Lower lobe of right lung (tissue), 2 donors: ENCODE measurements at regions not wholly inside any gene's neighbourhood (a gene's known extent, or its start where the extent isn't known, plus 50 kb on each side); places are given as distances from the start of the nearest gene placed in this dataset.

Experiments used
- ATAC-seq, 2 donors: fragments of 200-7000 bp; cut with Tn5 transposase; one replicate each; pipeline ENCODE4 v1.9.1; 2020 to 2022; ENCODE audit warnings: mild to moderate bottlenecking in 2 of 2, moderate library complexity in 2 of 2
- DNase-seq: peaks from one replicate; pipeline ENCODE4 v3.0.0-alpha.2; 2020
- H3K27ac ChIP-seq: fragments of 200-600 bp; one replicate; pipeline ENCODE4 v1.8.0; 2022
- H3K27me3 ChIP-seq: fragments of 200-600 bp; one replicate; pipeline ENCODE4 v1.8.0; 2022; ENCODE audit warnings: low read depth
- H3K36me3 ChIP-seq: fragments of 200-600 bp; one replicate; pipeline ENCODE4 v1.8.0; 2022; ENCODE audit warnings: mild to moderate bottlenecking
- H3K4me1 ChIP-seq: fragments of 200-600 bp; one replicate; pipeline ENCODE4 v1.8.0; 2022
- H3K4me3 ChIP-seq: fragments of 200-600 bp; one replicate; pipeline ENCODE4 v1.8.0; 2022; ENCODE audit warnings: mild to moderate bottlenecking
- H3K9me3 ChIP-seq: fragments of 200-600 bp; one replicate; pipeline ENCODE4 v1.8.0; 2022
- intact Hi-C: fragments of 100-400 bp; cut with DNase I; formaldehyde crosslinking; loops from one replicate; pipeline ENCODE4 v1.11.0; 2022
- TF ChIP-seq, protein P1 (sequence below): fragments of 200-600 bp; IDR thresholded peaks from one replicate; pipeline ENCODE4 v1.8.0; 2022; ENCODE audit warnings: antibody characterized with exemption, mild to moderate bottlenecking
- donor health status: DM: no; HTN: yes; CAD: no; lungs with severe emphysema.

DNA sequence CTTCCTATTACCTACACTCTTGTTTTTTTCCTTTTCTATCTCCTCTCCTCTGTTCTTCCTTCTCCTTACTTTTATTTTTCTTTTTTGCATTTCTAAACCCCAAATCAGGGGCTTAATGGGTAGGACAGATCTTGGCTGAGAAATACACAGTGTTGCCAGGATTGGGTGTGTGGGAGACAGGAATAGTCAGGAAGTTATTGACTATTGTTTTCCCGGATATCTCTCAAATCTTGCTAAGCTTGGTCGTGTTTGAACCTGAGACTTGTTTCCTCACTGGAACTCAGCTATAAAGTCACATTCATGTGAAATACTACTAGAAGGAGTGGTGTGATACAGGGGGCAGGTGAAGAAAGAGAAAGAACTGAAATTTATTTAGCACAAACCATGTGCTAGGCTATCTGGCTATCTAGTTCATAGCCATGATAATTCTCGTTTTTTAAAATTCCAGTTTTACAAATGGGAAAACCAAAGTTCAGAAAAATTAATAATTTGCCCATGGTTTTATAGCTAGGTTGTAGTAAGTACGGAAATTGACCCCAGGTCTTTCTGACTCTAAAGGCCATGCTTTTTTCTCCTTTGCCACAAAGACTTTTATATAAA is 343.2 kb upstream of the UMPS start:
- H3K4me3 ChIP-seq: no peak overlapping the region
- H3K4me1 ChIP-seq: no peaks in the 10 kb centered on the region
- no peaks in the 10 kb centered on the region for H3K36me3 ChIP-seq
- no peak overlapping the region for H3K27ac ChIP-seq
- no peaks in the 10 kb centered on the region for H3K27me3 ChIP-seq
- no peaks in the 10 kb centered on the region for H3K9me3 ChIP-seq
- DNase-seq (no peak), ATAC-seq (no peak)
- TF ChIP-seq, protein P1, sequence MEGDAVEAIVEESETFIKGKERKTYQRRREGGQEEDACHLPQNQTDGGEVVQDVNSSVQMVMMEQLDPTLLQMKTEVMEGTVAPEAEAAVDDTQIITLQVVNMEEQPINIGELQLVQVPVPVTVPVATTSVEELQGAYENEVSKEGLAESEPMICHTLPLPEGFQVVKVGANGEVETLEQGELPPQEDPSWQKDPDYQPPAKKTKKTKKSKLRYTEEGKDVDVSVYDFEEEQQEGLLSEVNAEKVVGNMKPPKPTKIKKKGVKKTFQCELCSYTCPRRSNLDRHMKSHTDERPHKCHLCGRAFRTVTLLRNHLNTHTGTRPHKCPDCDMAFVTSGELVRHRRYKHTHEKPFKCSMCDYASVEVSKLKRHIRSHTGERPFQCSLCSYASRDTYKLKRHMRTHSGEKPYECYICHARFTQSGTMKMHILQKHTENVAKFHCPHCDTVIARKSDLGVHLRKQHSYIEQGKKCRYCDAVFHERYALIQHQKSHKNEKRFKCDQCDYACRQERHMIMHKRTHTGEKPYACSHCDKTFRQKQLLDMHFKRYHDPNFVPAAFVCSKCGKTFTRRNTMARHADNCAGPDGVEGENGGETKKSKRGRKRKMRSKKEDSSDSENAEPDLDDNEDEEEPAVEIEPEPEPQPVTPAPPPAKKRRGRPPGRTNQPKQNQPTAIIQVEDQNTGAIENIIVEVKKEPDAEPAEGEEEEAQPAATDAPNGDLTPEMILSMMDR: no peak
- intact Hi-C loops: no loop called here

DNA sequence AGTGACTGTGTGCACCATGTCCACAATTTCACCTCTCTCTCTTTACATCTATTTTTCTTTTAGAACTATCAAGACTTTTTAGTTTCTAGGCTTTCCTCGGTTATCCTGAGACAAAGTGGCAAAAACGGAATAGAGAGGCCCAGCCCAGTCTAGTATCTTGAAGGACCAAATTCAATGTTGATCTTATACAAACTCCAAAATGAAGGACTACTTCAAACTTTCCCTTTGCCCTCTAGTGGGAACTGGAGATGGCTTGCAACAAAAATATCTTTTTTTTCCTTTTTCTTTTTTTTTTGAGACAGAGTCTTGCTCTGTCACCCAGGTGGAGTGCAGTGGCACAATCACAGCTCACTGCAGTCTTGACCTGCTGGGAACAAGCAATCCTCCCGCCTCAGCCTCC is 338.5 kb upstream of the UMPS start:
- no peaks in the 10 kb centered on the region for H3K36me3 ChIP-seq
- TF ChIP-seq, protein P1: no peak
- no peaks in the 10 kb centered on the region for H3K9me3 ChIP-seq
- no peak overlapping the region for H3K27ac ChIP-seq
- ATAC-seq (no peak), DNase-seq (no peak)
- intact Hi-C loops: no loop called here
- H3K4me3 ChIP-seq: no peak overlapping the region
- H3K4me1 ChIP-seq: no peaks in the 10 kb centered on the region
- H3K27me3 ChIP-seq: no peaks in the 10 kb centered on the region

DNA sequence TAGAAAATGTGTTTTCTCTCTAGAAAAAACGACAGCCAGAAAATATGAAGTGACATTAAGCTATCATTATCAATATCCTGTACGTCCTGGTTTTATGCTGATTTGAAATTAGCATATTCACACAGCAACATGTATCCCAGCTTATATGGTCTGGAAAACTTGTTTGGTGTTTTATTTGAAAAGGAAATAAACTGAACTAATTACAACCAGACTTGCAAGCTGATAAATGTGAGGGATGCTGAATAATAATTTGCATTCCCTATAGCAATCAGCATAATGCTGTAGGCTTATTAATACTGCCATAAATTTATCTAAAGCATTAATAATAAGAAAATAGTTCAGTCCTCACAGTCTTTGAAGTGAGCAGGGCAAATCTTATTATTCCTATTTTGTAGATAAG is 336.9 kb upstream of the UMPS start:
- DNase-seq (no peak), ATAC-seq (no peak)
- intact Hi-C loops: no loop called here
- Histone ChIP-seq H3K27me3 (no peaks in the 10 kb centered on the region), H3K4me1 (no peaks in the 10 kb centered on the region), H3K4me3 (no peak overlapping the region), H3K9me3 (no peaks in the 10 kb centered on the region), H3K27ac (no peak overlapping the region), H3K36me3 (no peaks in the 10 kb centered on the region)
- TF ChIP-seq, protein P1: no peak

DNA sequence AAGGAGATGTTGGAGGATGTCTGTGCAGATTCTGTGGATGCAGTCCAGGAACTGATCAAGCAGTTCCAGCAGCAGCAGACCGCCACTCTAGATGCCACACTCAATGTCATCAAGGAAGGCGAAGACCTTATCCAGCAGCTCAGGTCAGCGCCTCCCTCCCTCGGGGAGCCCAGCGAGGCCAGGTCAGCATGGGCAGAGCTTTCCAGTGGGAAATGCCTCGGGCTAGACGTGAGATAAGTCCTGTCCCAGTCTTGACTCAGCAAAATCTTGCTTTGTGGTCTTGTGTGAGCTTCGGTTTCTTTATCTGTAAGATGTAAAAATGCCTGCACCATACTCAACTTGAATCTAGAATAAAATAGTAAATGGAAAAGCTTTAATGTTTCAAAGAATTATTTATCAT is 335.1 kb upstream of the UMPS start:
- intact Hi-C loops: no loop called here
- ATAC-seq: no peak
- TF ChIP-seq, protein P1: no peak
- Histone ChIP-seq H3K36me3 (no peaks in the 10 kb centered on the region), H3K9me3 (no peaks in the 10 kb centered on the region), H3K4me3 (no peak overlapping the region), H3K27me3 (no peaks in the 10 kb centered on the region), H3K4me1 (no peaks in the 10 kb centered on the region), H3K27ac (no peak overlapping the region)
- no peak for DNase-seq

DNA sequence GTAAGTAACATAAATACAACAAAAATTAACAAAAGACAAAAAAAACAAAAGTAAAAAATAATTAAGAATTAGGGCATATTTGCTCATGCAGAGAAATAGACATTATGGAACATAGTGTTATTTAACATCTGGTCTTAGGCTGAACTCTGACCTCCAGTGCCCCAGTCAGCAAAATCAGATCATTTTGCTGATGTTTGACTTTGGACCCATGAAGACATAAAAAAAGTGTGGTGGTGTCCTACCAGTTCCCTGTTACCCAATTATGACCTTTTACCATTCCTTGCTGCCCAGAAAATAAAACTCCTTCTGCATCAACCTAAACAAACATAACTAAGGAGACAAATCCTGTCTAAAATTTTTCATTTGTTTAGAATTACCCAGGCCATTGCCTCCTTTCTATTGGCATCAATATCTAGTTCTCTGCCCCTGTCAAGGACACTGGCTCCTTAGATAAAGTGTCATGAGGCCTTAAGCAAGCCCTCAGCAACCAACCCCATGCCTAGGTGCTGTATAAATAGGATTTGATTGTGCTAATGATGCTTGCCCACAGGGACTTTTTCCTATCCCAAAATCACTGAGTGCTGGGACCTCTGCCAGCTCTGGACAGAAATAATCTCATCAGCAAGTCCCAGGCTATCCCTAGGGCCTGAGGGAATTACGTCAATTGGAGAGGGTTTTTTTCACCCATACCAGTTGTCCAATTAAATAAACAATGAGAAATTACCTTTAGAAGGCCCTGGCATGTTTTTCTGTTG is 334.5 kb upstream of the UMPS start:
- Histone ChIP-seq H3K4me1 (no peaks in the 10 kb centered on the region), H3K27ac (no peak overlapping the region), H3K27me3 (no peaks in the 10 kb centered on the region), H3K36me3 (no peaks in the 10 kb centered on the region), H3K4me3 (no peak overlapping the region), H3K9me3 (no peaks in the 10 kb centered on the region)
- intact Hi-C loops: no loop called here
- TF ChIP-seq, protein P1: no peak
- ATAC-seq: no peak
- no peak for DNase-seq
